Smooth muscle cell of the brain vasculature (primary cell): ENCODE measurements at regions not wholly inside any gene's neighbourhood (a gene's known extent, or its start where the extent isn't known, plus 50 kb on each side); places are given as distances from the start of the nearest gene placed in this dataset.
A peak's percentile ranks its signal among the peaks of the same experiment; 100 is the strongest.

Source experiments
- DNase-seq: peaks from one replicate; pipeline ENCODE4 v3.0.0-alpha.2; 2012; ENCODE audit warnings: low read depth, low spot score

DNA sequence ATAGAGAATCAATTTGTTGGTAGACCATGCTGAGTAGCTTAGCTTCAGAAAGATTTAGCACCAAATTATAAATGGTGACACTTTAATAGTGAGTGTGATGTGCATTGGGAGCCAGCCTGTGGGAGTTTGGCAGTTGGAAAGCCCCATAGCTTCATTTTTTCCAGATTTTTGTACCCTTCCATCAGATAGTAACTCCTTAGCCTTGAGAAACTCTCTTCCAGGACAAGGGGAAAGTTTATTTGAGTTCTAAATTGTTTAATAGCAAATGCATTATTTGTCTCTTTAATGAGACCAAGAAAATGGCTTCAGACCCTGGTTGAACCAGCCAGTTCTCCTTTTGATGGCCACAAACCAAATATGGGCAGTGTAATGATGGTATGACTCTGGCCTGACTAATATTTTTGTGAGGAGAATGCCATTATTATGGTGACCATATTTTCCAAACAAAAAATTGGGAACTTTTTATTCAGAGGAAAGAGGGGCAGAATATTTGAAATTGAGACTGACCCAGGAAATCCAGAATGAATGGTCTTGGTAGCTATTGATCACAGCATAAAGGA is 49.8 kb downstream of the PLCE1 start:
- no peak for DNase-seq

- DNase-seq = no peak
Measured at GRCh38 chr10:94046098-94046497, 52.4 kb downstream of the PLCE1 start.

- DNase-seq = no peak
Measured at GRCh38 chr10:94047293-94047692, 53.6 kb downstream of the PLCE1 start.

DNA sequence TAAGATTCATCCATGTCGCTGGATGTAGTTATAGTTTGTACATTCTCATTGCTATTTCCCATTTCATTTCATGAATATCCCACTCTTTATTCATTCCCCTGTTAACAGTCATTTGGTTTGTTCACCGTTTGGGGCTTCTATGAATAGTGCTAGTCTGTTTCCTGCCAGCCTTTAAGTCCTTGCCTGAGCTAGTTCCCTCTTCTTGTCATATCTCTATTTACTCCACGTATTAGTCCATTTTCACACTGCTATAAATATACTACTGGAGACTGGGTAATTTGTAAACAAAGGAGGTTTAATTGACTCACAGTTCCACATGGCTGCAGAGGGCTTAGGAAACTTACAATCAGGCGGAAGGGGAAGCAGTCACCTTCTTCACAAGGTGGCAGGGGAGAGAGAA is 56.2 kb downstream of the PLCE1 start:
- no peak for DNase-seq

DNA sequence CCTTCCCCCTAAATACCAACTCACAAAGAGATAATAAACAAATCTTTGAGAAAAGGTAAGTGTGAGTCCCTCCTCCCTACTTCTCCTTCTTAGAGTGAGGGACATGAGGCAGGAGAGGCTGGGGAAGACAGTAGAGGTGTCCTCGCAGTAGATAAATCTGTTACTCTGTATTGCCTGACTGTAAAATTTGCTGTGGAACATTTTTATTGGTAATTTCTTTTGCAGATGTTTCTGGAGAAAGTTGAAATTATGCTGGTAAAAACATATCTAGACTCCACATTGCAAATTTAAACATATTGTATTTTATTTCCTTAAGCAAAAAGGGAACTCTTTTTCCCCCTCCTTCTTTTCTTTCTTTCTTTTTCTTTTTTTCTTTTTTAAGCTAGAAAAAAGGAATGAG is 58.5 kb downstream of the PLCE1 start:
- no peak for DNase-seq

DNA sequence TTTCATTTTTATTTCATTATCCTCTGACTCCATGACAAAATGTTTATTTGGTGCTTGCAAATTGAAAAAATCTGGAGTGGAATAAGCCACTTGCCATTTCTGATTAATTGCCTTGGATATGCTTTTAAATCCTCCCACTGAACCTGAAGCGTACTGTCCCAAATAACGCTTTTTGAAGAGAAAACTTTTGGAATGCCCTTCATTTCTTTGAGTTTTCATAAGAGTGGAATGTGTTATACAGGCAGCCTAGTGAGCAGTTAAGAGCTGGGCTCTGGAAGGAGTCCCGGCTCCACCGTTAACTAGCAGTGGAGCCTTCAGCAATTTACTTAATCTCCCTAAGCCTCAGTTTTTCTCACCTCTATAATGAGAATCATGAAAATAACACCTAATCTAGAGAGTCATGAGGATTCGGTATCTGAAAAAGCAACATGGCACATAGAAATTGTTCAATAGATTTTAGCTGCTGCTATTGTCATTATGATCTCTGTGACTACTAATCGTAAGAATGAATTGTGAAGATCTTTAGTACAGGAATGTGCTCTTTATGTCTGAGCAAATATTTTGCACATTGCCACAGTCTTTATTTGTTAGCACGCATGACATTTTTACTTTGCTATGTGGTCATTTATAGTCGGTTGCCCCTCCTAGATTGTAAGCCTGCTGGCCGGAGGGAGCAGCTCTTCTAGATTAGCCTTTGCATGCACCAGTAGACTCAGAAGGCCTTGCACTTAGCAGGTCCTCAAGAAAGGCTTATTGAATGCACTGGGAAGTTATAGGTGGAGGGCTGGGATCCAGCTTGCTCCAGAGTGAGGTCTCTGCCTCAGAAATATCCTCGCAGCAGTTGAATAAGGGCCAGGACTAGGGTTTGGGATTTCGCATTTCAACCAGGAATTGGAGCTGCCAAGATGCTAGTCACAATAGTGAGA is 59.4 kb downstream of the PLCE1 start:
- DNase-seq = no peak

DNA sequence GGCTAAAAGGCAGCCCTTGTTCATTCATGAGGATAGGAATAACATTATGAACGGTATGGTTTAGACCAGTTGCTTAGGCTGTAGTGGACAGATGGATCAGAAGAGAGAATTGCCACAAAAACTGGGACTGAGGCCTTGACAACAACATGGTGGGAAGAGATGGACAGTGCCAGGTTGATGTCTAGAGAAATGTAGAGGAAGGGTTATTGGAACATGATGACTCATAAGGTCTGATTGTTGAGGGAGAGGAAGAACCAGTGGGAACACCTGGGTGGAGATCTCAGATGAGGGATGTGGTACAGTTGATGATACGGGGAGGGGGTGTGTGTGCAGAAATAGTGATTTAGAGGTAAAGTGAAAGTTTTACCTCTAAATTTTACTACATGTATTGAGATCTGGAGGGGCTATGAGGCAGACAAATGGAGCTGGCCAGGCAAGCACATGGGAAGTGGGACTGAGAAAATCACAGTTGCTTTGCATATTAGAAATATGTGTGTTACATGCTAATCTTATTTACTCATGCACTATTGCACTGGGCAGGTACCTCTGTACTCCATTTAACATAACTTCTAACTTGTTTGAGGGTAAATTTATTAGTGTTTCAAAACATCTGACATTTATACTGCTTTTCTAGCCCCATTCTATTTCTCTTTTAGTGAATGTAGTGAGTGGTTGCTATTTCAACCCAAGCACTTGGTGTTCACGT is 65.6 kb downstream of the PLCE1 start:
- no peak for DNase-seq

DNA sequence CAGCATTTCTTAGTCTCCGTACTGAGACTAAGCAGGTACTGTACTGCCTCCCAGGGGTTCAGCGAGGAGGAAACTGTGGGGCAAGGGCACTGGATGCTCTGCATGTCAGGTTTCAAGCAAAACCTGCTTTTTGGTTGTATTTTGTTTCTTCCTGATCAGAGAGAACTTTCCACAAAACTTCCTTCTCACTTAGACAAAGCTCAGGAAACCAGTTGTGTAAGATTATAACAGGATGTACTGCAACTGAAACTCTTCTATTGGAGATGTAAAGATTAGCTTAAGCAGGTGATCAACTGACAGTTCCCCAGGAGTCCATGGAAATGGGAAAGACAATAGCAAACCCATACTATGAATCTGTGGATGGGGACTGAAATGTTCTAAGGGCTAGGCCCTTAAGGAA is 67.3 kb downstream of the PLCE1 start:
- DNase-seq = no peak

- no peak for DNase-seq
Measured at GRCh38 chr10:94062611-94063010, 68.9 kb downstream of the PLCE1 start.

DNA sequence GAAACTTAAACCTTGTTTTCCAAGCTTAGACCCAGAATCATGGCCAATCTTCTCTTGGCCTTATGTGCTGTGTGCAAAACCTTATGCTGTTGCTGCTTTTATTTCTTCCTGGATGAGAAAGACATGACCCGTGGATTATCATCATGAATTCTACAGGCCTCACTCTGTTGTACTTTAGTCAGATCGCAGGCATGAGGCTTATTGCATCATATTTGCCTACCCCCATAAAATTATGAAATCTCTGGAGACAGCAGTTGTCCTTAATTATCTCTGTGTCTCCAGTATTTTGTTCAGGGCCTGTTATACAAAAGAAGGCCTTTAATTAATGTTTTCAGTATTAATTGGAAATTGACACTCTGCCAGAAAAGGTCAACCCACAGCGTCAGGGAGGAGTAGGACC is 71.6 kb downstream of the PLCE1 start:
- no peak for DNase-seq

DNA sequence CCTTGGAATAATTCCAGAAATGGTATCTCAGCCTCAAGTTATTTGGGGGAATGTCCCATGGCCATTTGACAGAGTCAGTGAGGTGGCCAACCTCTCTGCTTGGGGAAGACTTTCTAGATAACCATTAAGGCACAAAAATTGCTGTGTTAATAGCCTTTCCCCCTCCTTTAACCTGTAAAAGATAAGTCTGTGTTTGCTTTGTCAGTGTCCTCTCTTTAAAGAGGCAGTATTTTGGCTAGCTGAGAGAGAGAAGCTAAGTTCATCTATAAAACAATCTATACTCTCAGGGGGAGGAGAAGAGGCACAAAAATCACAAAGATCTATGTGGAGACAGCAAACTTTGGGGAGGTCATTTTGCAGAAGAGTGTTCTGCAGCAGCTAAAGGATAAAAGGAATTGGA is 72.1 kb downstream of the PLCE1 start:
- DNase-seq = no peak

GRCh38 chr10:94066411-94066810 is 72.7 kb downstream of the PLCE1 start:
- no peak for DNase-seq

- no peak for DNase-seq
Measured at GRCh38 chr10:94069884-94070283, 76.2 kb downstream of the PLCE1 start.

DNA sequence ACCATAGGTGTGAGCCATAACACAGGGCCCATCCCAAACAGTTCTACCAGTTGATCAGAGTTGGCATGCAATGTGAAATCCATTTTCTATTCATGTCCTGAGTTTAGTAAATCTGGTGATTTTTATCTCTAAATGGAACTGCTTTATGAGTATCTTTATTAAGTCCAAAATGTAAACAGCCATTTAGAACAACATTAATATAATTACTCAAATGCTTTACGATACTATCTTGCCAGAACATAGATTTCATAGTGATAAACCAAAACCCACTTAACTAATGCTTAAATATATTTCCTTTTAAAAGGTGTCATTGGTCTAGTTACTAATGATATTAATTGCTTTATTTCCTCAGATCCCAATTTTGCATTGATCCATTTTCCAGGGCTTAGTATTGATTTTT is 80.7 kb downstream of the PLCE1 start:
- no peak for DNase-seq

- DNase-seq = no peak
Measured at GRCh38 chr10:94075506-94075905, 81.8 kb downstream of the PLCE1 start.

GRCh38 chr10:94076325-94076841 is 82.7 kb downstream of the PLCE1 start:
- DNase-seq = peak; percentile 51

DNA sequence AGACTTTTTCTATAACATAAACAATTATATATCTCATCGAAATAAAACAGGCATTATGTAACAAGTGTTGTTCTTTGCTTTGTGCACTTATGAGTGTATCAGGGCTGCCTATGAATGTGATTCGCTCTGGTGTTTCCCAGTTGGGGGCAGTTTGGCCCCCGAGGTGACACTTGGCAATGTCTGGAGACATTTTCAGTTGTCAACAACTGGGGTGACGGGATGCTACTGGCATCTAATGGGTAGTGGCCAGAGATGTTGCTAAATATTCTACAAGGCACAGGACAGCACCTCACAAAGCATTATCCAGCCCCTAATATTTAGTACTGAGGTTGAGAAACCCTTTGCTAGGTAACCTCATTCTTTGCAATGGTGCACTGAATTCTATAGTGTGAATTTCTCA is 83.3 kb downstream of the PLCE1 start:
- no peak for DNase-seq

- DNase-seq = no peak
Measured at GRCh38 chr10:94080108-94080507, 86.4 kb downstream of the PLCE1 start.

- DNase-seq = no peak
Measured at GRCh38 chr10:94083662-94084265, 90.0 kb downstream of the PLCE1 start.

DNA sequence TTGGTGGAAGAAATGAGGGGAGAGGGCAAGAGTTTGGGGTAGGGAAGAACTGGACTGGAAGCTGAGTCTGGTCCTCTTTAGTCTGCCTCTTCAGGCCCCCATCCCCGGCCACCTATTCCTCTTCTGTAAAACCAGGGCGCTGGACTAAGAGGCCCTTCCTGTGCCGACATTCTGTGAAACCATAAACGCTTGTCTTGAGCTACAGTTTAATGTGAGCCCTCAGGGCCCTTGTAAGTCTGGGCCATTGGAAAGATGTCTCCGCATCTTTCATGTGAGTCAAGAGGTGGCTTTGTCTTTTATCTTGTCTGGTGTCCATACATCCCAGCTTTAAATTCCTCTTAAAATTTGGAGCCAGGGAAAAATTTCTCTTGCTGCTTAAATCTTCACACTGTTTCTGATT is 90.6 kb downstream of the PLCE1 start:
- DNase-seq = no peak

DNA sequence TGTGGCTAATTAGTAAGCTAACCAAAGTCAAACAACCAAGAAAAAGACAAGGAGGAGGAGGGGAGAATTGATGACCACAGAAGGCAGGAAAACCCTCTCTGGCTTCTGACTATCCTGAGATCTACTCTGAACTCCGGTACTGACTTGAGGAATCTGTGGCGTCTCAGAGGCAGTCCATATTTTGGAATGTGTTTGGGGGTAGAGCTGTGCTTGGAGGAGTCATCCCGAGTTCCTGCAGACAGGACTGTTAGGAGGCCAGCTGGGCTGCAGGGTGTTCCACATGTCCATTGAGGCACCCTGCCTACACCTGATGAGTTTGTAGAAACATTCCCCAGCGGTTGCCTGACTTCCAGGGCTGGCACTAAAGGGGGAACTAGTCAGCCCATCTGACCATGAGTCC is 91.6 kb downstream of the PLCE1 start:
- DNase-seq = no peak
